B cell (primary cell): ENCODE measurements at regions not wholly inside any gene's neighbourhood (a gene's known extent, or its start where the extent isn't known, plus 50 kb on each side); places are given as distances from the start of the nearest gene placed in this dataset.

Source experiments
- CTCF ChIP-seq: fragments of 200-600 bp; IDR thresholded peaks from one replicate; pipeline ENCODE4 v1.8.0; 2022; ENCODE audit warnings: antibody characterized with exemption, mild to moderate bottlenecking
- EZH2 ChIP-seq: IDR thresholded peaks from 2 replicates; pipeline ENCODE4 v1.6.1; 2012; ENCODE audit warnings: borderline replicate concordance, low read depth, mild to moderate bottlenecking, moderate library complexity, low read length; ENCODE audit not compliant: insufficient read depth, poor library complexity, severe bottlenecking

DNA sequence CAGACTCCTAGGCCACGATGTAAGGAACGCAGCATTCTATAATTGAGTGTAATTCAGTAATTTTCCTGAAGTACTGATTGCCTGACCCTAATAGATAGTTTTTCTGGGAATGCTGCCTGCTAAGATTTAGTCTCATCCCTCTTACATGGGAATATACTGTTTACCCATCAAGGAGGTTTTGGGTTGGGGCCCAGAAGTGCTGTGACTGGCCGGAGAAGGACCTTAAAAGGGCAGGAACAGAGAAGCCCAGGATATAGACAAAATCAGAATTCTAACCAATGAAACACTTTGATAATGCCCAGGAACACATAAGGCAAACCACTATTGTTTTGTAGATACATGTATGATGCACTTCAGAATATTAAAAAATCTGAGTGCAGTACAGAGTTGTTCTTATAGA is 111.6 kb downstream of the RGS2 start:
- TF ChIP-seq CTCF = no peak
- TF ChIP-seq EZH2 = no peak
